ENCODE measurements at regions not wholly inside any gene's neighbourhood (a gene's known extent, or its start where the extent isn't known, plus 50 kb on each side); places are given as distances from the start of the nearest gene placed in this dataset.

DNA sequence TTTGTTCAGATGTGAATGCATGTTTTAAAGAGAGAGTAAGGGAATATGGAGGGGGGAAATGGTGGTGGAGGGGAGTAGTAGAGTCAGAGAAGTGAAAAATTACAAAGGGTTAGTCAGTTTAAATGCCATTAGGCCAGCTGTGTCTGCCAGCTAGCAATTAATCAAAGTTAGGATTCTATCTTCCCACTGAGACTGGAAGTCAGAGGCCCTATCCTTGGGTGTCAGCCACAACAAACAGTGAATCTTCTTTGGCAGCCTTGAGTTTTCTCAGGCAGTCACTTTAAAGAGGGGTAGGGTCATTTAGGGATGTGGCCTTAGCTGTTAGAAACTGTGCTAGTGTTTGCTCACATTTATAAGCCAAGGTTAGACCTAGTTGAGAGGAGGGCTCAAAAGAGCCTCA is 120.5 kb upstream of the BTBD3 start:
- ChIA-PET CTCF (ENCODE audit: unreplicated experiment) (no interaction called here), POLR2A (no interaction called here)
- Histone ChIP-seq H4K20me1 (ENCODE audit: insufficient read depth, low read length) (no peaks in the 10 kb centered on the region), H3K36me3 (ENCODE audit: insufficient read depth, low read length) (no peaks in the 10 kb centered on the region), H3K4me1 (ENCODE audit: insufficient read depth, low read length, poor library complexity, severe bottlenecking) (no peaks in the 10 kb centered on the region), H3K9me3 (ENCODE audit: low read length) (no peaks in the 10 kb centered on the region), H3K79me2 (ENCODE audit: insufficient read depth, low read depth, low read length) (no peaks in the 10 kb centered on the region), H3K4me3 (ENCODE audit: low read depth, low read length, poor library complexity, severe bottlenecking) (no peak overlapping the region), H3K27ac (ENCODE audit: low read depth, low read length, poor library complexity, severe bottlenecking) (no peak overlapping the region), H2AFZ (ENCODE audit: low read length) (no peak overlapping the region), H3K4me2 (ENCODE audit: low read length) (no peak overlapping the region), H3K9me2 (ENCODE audit: insufficient read depth, low read length) (no peaks in the 10 kb centered on the region)
- TF ChIP-seq CTCF (conservative IDR thresholded peaks at IDR 0.05; ENCODE audit: low read length) = no peak
- TF ChIP-seq EZH2phosphoT487 (IDR thresholded peaks at IDR 0.05; ENCODE audit: borderline replicate concordance, low read depth, low read length) = no peak
- no TSS peak for BruUV-seq (replicated peaks)
- intact Hi-C loops (cut with micrococcal nuclease; ENCODE audit: unreplicated experiment) = no loop called here
- no peak for DNase-seq (ENCODE audit: low spot score)

GRCh38 chr20:11799281-11799684 is 118.4 kb upstream of the BTBD3 start:
- no peak overlapping the region for H2AFZ ChIP-seq (ENCODE audit: low read length)
- H3K4me3 ChIP-seq (ENCODE audit: low read depth, low read length, poor library complexity, severe bottlenecking) = no peak overlapping the region
- intact Hi-C loops (cut with micrococcal nuclease; ENCODE audit: unreplicated experiment) = no loop called here
- no peaks in the 10 kb centered on the region for H4K20me1 ChIP-seq (ENCODE audit: insufficient read depth, low read length)
- H3K79me2 ChIP-seq (ENCODE audit: insufficient read depth, low read depth, low read length) = no peaks in the 10 kb centered on the region
- TF ChIP-seq CTCF (conservative IDR thresholded peaks at IDR 0.05; ENCODE audit: low read length) (no peak), EZH2phosphoT487 (IDR thresholded peaks at IDR 0.05; ENCODE audit: borderline replicate concordance, low read depth, low read length) (no peak)
- CTCF ChIA-PET (ENCODE audit: unreplicated experiment) = no interaction called here
- no peaks in the 10 kb centered on the region for H3K36me3 ChIP-seq (ENCODE audit: insufficient read depth, low read length)
- H3K9me2 ChIP-seq (ENCODE audit: insufficient read depth, low read length) = no peaks in the 10 kb centered on the region
- no peaks in the 10 kb centered on the region for H3K9me3 ChIP-seq (ENCODE audit: low read length)
- no peak overlapping the region for H3K27ac ChIP-seq (ENCODE audit: low read depth, low read length, poor library complexity, severe bottlenecking)
- H3K4me2 ChIP-seq (ENCODE audit: low read length) = no peak overlapping the region
- H3K4me1 ChIP-seq (ENCODE audit: insufficient read depth, low read length, poor library complexity, severe bottlenecking) = no peaks in the 10 kb centered on the region
- no peak for DNase-seq (ENCODE audit: low spot score)
- no TSS peak for BruUV-seq (replicated peaks)
- POLR2A ChIA-PET = no interaction called here

GRCh38 chr20:11807054-11808048 is 110.3 kb upstream of the BTBD3 start:
- intact Hi-C loops (cut with micrococcal nuclease; ENCODE audit: unreplicated experiment) = no loop called here
- no peak overlapping the region for H2AFZ ChIP-seq (ENCODE audit: low read length)
- no peak overlapping the region for H3K27ac ChIP-seq (ENCODE audit: low read depth, low read length, poor library complexity, severe bottlenecking)
- H3K36me3 ChIP-seq (ENCODE audit: insufficient read depth, low read length) = no peaks in the 10 kb centered on the region
- no peak for DNase-seq (ENCODE audit: low spot score)
- ChIA-PET POLR2A (no interaction called here), CTCF (ENCODE audit: unreplicated experiment) (no interaction called here)
- no peaks in the 10 kb centered on the region for H3K4me1 ChIP-seq (ENCODE audit: insufficient read depth, low read length, poor library complexity, severe bottlenecking)
- H3K4me2 ChIP-seq (ENCODE audit: low read length) = no peak overlapping the region
- TF ChIP-seq EZH2phosphoT487 (IDR thresholded peaks at IDR 0.05; ENCODE audit: borderline replicate concordance, low read depth, low read length) (no peak), CTCF (conservative IDR thresholded peaks at IDR 0.05; ENCODE audit: low read length) (no peak)
- BruUV-seq (replicated peaks) = no TSS peak
- H3K79me2 ChIP-seq (ENCODE audit: insufficient read depth, low read depth, low read length) = no peaks in the 10 kb centered on the region
- H4K20me1 ChIP-seq (ENCODE audit: insufficient read depth, low read length) = no peaks in the 10 kb centered on the region
- no peaks in the 10 kb centered on the region for H3K9me3 ChIP-seq (ENCODE audit: low read length)
- no peak overlapping the region for H3K4me3 ChIP-seq (ENCODE audit: low read depth, low read length, poor library complexity, severe bottlenecking)
- H3K9me2 ChIP-seq (ENCODE audit: insufficient read depth, low read length) = no peaks in the 10 kb centered on the region
